Heart left ventricle (tissue), 16 donors: ENCODE measurements at regions not wholly inside any gene's neighbourhood (a gene's known extent, or its start where the extent isn't known, plus 50 kb on each side); places are given as distances from the start of the nearest gene placed in this dataset.
A peak's percentile ranks its signal among the peaks of the same experiment; 100 is the strongest.

Experiments used
- ATAC-seq, 4 donors: fragments of 200-7000 bp; cut with Tn5 transposase; one replicate each; pipeline ENCODE4 v1.9.1; 2020 to 2022; ENCODE audit warnings: moderate library complexity in 4 of 4, mild to moderate bottlenecking in 3 of 4, moderate number of reproducible peaks in 1 of 4
- DNase-seq, 5 donors: peaks; one replicate each; pipeline ENCODE4 v3.0.0-alpha.2; 2020
- H3K27ac ChIP-seq, 12 donors: fragments of 200-600 bp; sonication (generic) in 4 of 12; one replicate each; pipeline versions ENCODE4 v1.5.0 to v1.8.0; 2016 to 2022; ENCODE audit warnings: mild to moderate bottlenecking in 2 of 12
- H3K27me3 ChIP-seq, 9 donors: fragments of 200-600 bp; sonication (generic) in 2 of 9; one replicate each; pipeline versions ENCODE4 v1.5.1 to v1.8.0; 2016 to 2022; ENCODE audit warnings: mild to moderate bottlenecking in 3 of 9
- H3K36me3 ChIP-seq, 9 donors: fragments of 200-600 bp; sonication (generic) in 2 of 9; one replicate each; pipeline versions ENCODE4 v1.5.0 to v1.8.0; 2018 to 2022; ENCODE audit warnings: mild to moderate bottlenecking in 2 of 9
- H3K4me1 ChIP-seq, 12 donors: fragments of 200-600 bp; sonication (generic) in 4 of 12; one replicate each; pipeline versions ENCODE4 v1.5.0 to v1.8.0; 2016 to 2022; ENCODE audit warnings: mild to moderate bottlenecking in 3 of 12
- H3K4me3 ChIP-seq, 12 donors: fragments of 200-600 bp; sonication (generic) in 4 of 12; one replicate each; pipeline versions ENCODE4 v1.5.0 to v1.8.0; 2017 to 2022; ENCODE audit warnings: mild to moderate bottlenecking in 9 of 12, moderate library complexity in 4 of 12
- H3K9me3 ChIP-seq, 12 donors: fragments of 200-600 bp; sonication (generic) in 4 of 12; one replicate each; pipeline versions ENCODE4 v1.5.0 to v1.8.0; 2016 to 2022; ENCODE audit warnings: mild to moderate bottlenecking in 1 of 12
- POLR2A ChIP-seq, 2 donors: fragments of 450-650 bp; IDR thresholded peaks; one replicate each; pipeline ENCODE4 v1.6.1; 2017; ENCODE audit warnings: antibody characterized with exemption in 2 of 2, mild to moderate bottlenecking in 2 of 2, moderate library complexity in 2 of 2
- WGBS, 4 donors: extraction: QIAGEN DNeasy Blood & Tissue Kit in 2 of 4; methylation state at CpG; one replicate each; pipeline versions ENCODE4 v1.1.5 to v1.1.7; 2013 to 2018; 5-methylcytosine and 5-hydroxymethylcytosine counted together
- intact Hi-C, 10 donors: fragments of 100-400 bp; cut with DNase I; formaldehyde crosslinking; loops; one replicate each; pipeline versions ENCODE4 v1.11.1 to v1.14.2; 2022
- TF ChIP-seq, protein P1 (sequence below), 12 donors: fragments of 200-600 bp; sonication (generic) in 4 of 12; IDR thresholded peaks; one replicate each; pipeline versions ENCODE4 v1.5.0 to v1.8.0; 2018 to 2022; ENCODE audit warnings: antibody characterized with exemption in 12 of 12, mild to moderate bottlenecking in 5 of 12
- donor health status: ischemic (EF 13 %, LVEDD 7.1; RV severe dilation, severe dysfunction).
- donor health status: healthy with polysubstance abuse.
- donor health status: DM: no; HTN: yes; CAD: no.
- donor health status: DM: no; HTN: no; CAD: no.
- donor health status: ischemic (EF 25% LVEDD 6.9; RV normal size, moderate dysfunction).
- donor health status: ischemic (EF 25% LVEDD 5.7; RV mildly dilated, moderate dysfunction).
- donor health status: healthy.
- donor health status: DM: yes; HTN: yes; CAD: no.
- donor health status: ischemic (EF 35%, LVEDD 5.7; RV mildly dilated, moderate dysfunction).
- donor health status: nonischemic (EF 11% LVEDD 7.7; RV severe dilation, severe dysfunction).
- donor health status: DM: yes; HTN: yes; CAD: no.
- donor health status: PGD.
- donor health status: ischemic (EF 29% LVEDD 5.4; RV normal size, mild dysfunction).
- donor health status: nonischemic (EF 23%, LVEDD 6.1; RV moderate dilation, normal function).

DNA sequence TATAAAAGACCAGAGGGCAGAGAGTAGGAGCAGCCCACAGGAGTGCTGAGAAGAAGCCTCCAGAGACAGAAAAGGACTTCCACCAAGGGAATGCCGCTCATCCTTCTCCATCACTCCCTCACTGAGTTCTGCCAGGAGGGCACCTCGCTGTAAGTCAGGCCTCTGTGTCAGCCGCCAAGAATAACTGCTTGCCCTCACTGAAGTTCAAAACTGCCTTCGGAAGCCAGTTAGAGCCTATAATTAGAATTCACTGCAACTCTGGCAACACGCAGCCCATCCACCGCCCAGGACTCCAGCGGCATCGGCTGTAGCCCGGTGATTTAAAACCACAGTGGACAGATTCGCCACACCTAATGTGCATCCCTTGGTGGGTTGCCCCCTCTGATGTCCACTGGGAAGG lies 281.8 kb upstream of the ZNF507 start:
- no peaks in the 10 kb centered on the region for H3K36me3 ChIP-seq
- intact Hi-C loops, result no loop called here
- H3K27ac ChIP-seq, result peak overlapping the region in 8 of 12 donors; percentile 54 to 75 (median 65)
- H3K4me1 ChIP-seq, result peaks cover 0 to 10% (median 0%) of the 10 kb centered on the region in 12 donors
- H3K9me3 ChIP-seq, result no peaks in the 10 kb centered on the region
- peak overlapping the region in 7 of 12 donors; percentile 30 to 50 (median 42) for H3K4me3 ChIP-seq
- DNase-seq, result peak in 4 of 5 donors; percentile 57 to 76 (median 66)
- H3K27me3 ChIP-seq, result no peaks in the 10 kb centered on the region
- WGBS, 4 donors, result 42 to 57% (median 46%) methylated on average over 10 of the region's 10 CpGs
- TF ChIP-seq, protein P1, sequence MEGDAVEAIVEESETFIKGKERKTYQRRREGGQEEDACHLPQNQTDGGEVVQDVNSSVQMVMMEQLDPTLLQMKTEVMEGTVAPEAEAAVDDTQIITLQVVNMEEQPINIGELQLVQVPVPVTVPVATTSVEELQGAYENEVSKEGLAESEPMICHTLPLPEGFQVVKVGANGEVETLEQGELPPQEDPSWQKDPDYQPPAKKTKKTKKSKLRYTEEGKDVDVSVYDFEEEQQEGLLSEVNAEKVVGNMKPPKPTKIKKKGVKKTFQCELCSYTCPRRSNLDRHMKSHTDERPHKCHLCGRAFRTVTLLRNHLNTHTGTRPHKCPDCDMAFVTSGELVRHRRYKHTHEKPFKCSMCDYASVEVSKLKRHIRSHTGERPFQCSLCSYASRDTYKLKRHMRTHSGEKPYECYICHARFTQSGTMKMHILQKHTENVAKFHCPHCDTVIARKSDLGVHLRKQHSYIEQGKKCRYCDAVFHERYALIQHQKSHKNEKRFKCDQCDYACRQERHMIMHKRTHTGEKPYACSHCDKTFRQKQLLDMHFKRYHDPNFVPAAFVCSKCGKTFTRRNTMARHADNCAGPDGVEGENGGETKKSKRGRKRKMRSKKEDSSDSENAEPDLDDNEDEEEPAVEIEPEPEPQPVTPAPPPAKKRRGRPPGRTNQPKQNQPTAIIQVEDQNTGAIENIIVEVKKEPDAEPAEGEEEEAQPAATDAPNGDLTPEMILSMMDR (IDR thresholded peaks at IDR 0.05), result no peak
- TF ChIP-seq POLR2A (IDR thresholded peaks at IDR 0.05), result no peak
- ATAC-seq, result peak; percentile 87 to 96 (median 94)

DNA sequence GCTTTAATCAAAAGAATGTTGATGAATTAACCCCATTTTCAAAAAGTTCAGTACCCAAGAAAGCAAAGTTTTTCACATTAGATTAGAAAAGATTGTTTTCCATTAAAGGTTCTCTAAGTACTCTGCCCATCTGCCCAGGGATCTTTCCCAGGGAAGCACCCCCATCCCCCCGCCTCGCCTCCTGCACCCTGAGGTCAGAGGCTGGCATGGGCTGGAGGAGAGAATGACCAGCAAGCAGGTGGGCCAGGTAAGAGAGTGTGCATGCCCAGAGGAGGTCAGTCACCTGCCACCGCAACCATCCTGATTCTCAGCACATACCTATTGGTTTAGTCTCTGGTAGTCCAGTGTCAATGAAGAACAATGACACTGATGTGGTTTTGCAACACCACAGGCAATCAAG lies 279.4 kb upstream of the ZNF507 start:
- Histone ChIP-seq H3K9me3 (no peaks in the 10 kb centered on the region), H3K4me3 (no peak overlapping the region), H3K27ac (no peak overlapping the region), H3K36me3 (no peaks in the 10 kb centered on the region), H3K27me3 (peaks cover 0 to 4% (median 0%) of the 10 kb centered on the region in 9 donors), H3K4me1 (peaks cover 0 to 5% (median 0%) of the 10 kb centered on the region in 12 donors)
- ATAC-seq, result no peak
- TF ChIP-seq, protein P1 (IDR thresholded peaks at IDR 0.05), result no peak
- no peak for TF ChIP-seq POLR2A (IDR thresholded peaks at IDR 0.05)
- DNase-seq, result no peak
- intact Hi-C loops, result no loop called here
- 87 to 93% (median 92%) methylated on average over 3 of the region's 3 CpGs for WGBS, 4 donors

- peaks cover 0 to 4% (median 0%) of the 10 kb centered on the region in 9 donors for H3K27me3 ChIP-seq
- ATAC-seq (no peak), DNase-seq (no peak)
- no peak overlapping the region for H3K27ac ChIP-seq
- 48 to 61% (median 58%) methylated on average over 5 of the region's 5 CpGs for WGBS, 4 donors
- no peaks in the 10 kb centered on the region for H3K36me3 ChIP-seq
- no peaks in the 10 kb centered on the region for H3K9me3 ChIP-seq
- no peaks in the 10 kb centered on the region for H3K4me1 ChIP-seq
- no peak overlapping the region for H3K4me3 ChIP-seq
- TF ChIP-seq, protein P1 (IDR thresholded peaks at IDR 0.05), result no peak
- intact Hi-C loops, result no loop called here
These were observed 277.7 kb upstream of the ZNF507 start for GRCh38 chr19:32067685-32068084.

- no peak for DNase-seq
- ATAC-seq, result no peak
- WGBS, 4 donors, result 55 to 66% (median 59%) methylated on average over 7 of the region's 7 CpGs
These were observed 276.6 kb upstream of the ZNF507 start for GRCh38 chr19:32068793-32069192.

More at GRCh38 chr19:32068793-32069192, 276.6 kb upstream of the ZNF507 start:
- no peak overlapping the region for H3K27ac ChIP-seq
- TF ChIP-seq POLR2A (IDR thresholded peaks at IDR 0.05), result no peak
- TF ChIP-seq, protein P1 (IDR thresholded peaks at IDR 0.05), result no peak
- H3K4me1 ChIP-seq, result no peaks in the 10 kb centered on the region
- no peaks in the 10 kb centered on the region for H3K9me3 ChIP-seq
- intact Hi-C loops, result no loop called here
- no peak overlapping the region for H3K4me3 ChIP-seq
- H3K27me3 ChIP-seq, result peaks cover 0 to 4% (median 0%) of the 10 kb centered on the region in 9 donors
- no peaks in the 10 kb centered on the region for H3K36me3 ChIP-seq
